ENCODE measurements at regions not wholly inside any gene's neighbourhood (a gene's known extent, or its start where the extent isn't known, plus 50 kb on each side); places are given as distances from the start of the nearest gene placed in this dataset.

GRCh38 chr12:60014436-60014835, 418.6 kb downstream of the SLC16A7 start:
- ChIA-PET POLR2A (no interaction called here), CTCF (interaction anchor here (0.5 kb wide), 1 partner anchor 456 kb away, joined by 3 read pairs; no protein-coding TSS in a partner anchor)
- DNase-seq (ENCODE audit: extremely low spot score), result no peak
- no peak for TF ChIP-seq BHLHE40 (IDR thresholded peaks at IDR 0.05; ENCODE audit: borderline replicate concordance)
- TF ChIP-seq ELF4 (IDR thresholded peaks at IDR 0.05), result no peak
- TF ChIP-seq FOXK2 (IDR thresholded peaks at IDR 0.05), result no peak
- TF ChIP-seq FOXM1 (IDR thresholded peaks at IDR 0.05; ENCODE audit: borderline replicate concordance), result no peak
- TF ChIP-seq PKNOX1 (IDR thresholded peaks at IDR 0.05), result no peak
- TF ChIP-seq CTBP1 (IDR thresholded peaks at IDR 0.05; ENCODE audit: borderline replicate concordance), result no peak
- TF ChIP-seq ARNT (IDR thresholded peaks at IDR 0.05), result no peak
- TF ChIP-seq TARDBP (IDR thresholded peaks at IDR 0.05), result no peak
- no peak for TF ChIP-seq ZNF384 (IDR thresholded peaks at IDR 0.05)
- TF ChIP-seq SUZ12 (IDR thresholded peaks at IDR 0.05), result no peak
- TF ChIP-seq HDGF (IDR thresholded peaks at IDR 0.05; ENCODE audit: borderline replicate concordance), result no peak
- TF ChIP-seq SP1 (IDR thresholded peaks at IDR 0.05), result no peak
- TF ChIP-seq FOXA1 (IDR thresholded peaks at IDR 0.05), result no peak
- TF ChIP-seq L3MBTL2 (conservative IDR thresholded peaks at IDR 0.05), result no peak
- no peak for TF ChIP-seq NFRKB (IDR thresholded peaks at IDR 0.05)

- ChIA-PET POLR2A (no interaction called here), CTCF (no interaction called here)
- no peak for DNase-seq (ENCODE audit: extremely low spot score)
- TF ChIP-seq PKNOX1 (IDR thresholded peaks at IDR 0.05) (no peak), L3MBTL2 (conservative IDR thresholded peaks at IDR 0.05) (no peak), ARNT (IDR thresholded peaks at IDR 0.05) (no peak), ZNF384 (IDR thresholded peaks at IDR 0.05) (no peak), LEF1 (IDR thresholded peaks at IDR 0.05; ENCODE audit: borderline replicate concordance) (no peak), SUZ12 (IDR thresholded peaks at IDR 0.05) (no peak), FOXA1 (IDR thresholded peaks at IDR 0.05) (no peak), HDGF (IDR thresholded peaks at IDR 0.05; ENCODE audit: borderline replicate concordance) (no peak), FOXK2 (IDR thresholded peaks at IDR 0.05) (no peak), TARDBP (IDR thresholded peaks at IDR 0.05) (no peak), NFRKB (IDR thresholded peaks at IDR 0.05) (no peak), ELF4 (IDR thresholded peaks at IDR 0.05) (no peak), SP1 (IDR thresholded peaks at IDR 0.05) (no peak), CTBP1 (IDR thresholded peaks at IDR 0.05; ENCODE audit: borderline replicate concordance) (no peak), FOXM1 (IDR thresholded peaks at IDR 0.05; ENCODE audit: borderline replicate concordance) (no peak), BHLHE40 (IDR thresholded peaks at IDR 0.05; ENCODE audit: borderline replicate concordance) (no peak)
Observed at GRCh38 chr12:60020068-60020467, 424.2 kb downstream of the SLC16A7 start.

- no peak for TF ChIP-seq CTBP1 (IDR thresholded peaks at IDR 0.05; ENCODE audit: borderline replicate concordance)
- TF ChIP-seq SUZ12 (IDR thresholded peaks at IDR 0.05), result no peak
- ChIA-PET POLR2A (no interaction called here), CTCF (no interaction called here)
- no peak for DNase-seq (ENCODE audit: extremely low spot score)
Observed at GRCh38 chr12:60021235-60021634, 425.4 kb downstream of the SLC16A7 start.

GRCh38 chr12:60027266-60027665, 431.4 kb downstream of the SLC16A7 start:
- ChIA-PET CTCF (no interaction called here), POLR2A (no interaction called here)
- no peak for DNase-seq (ENCODE audit: extremely low spot score)
- TF ChIP-seq PKNOX1 (IDR thresholded peaks at IDR 0.05) (no peak), FOXK2 (IDR thresholded peaks at IDR 0.05) (no peak), FOXA1 (IDR thresholded peaks at IDR 0.05) (no peak), SP1 (IDR thresholded peaks at IDR 0.05) (no peak), BHLHE40 (IDR thresholded peaks at IDR 0.05; ENCODE audit: borderline replicate concordance) (no peak), ZNF384 (IDR thresholded peaks at IDR 0.05) (no peak), LEF1 (IDR thresholded peaks at IDR 0.05; ENCODE audit: borderline replicate concordance) (no peak), NFRKB (IDR thresholded peaks at IDR 0.05) (no peak), ARNT (IDR thresholded peaks at IDR 0.05) (no peak), HDGF (IDR thresholded peaks at IDR 0.05; ENCODE audit: borderline replicate concordance) (no peak), FOXM1 (IDR thresholded peaks at IDR 0.05; ENCODE audit: borderline replicate concordance) (no peak)

- ChIA-PET POLR2A (no interaction called here), CTCF (no interaction called here)
- DNase-seq (ENCODE audit: extremely low spot score), result no peak
- TF ChIP-seq ARNT (IDR thresholded peaks at IDR 0.05) (no peak), NFRKB (IDR thresholded peaks at IDR 0.05) (no peak), FOXK2 (IDR thresholded peaks at IDR 0.05) (no peak), ELF4 (IDR thresholded peaks at IDR 0.05) (no peak), SUZ12 (IDR thresholded peaks at IDR 0.05) (no peak), BHLHE40 (IDR thresholded peaks at IDR 0.05; ENCODE audit: borderline replicate concordance) (no peak), FOXM1 (IDR thresholded peaks at IDR 0.05; ENCODE audit: borderline replicate concordance) (no peak), TARDBP (IDR thresholded peaks at IDR 0.05) (no peak), SP1 (IDR thresholded peaks at IDR 0.05) (no peak), HDGF (IDR thresholded peaks at IDR 0.05; ENCODE audit: borderline replicate concordance) (no peak), LEF1 (IDR thresholded peaks at IDR 0.05; ENCODE audit: borderline replicate concordance) (no peak), CTBP1 (IDR thresholded peaks at IDR 0.05; ENCODE audit: borderline replicate concordance) (no peak), L3MBTL2 (conservative IDR thresholded peaks at IDR 0.05) (no peak), ZNF384 (IDR thresholded peaks at IDR 0.05) (no peak), PKNOX1 (IDR thresholded peaks at IDR 0.05) (no peak), FOXA1 (IDR thresholded peaks at IDR 0.05) (no peak)
Observed at GRCh38 chr12:60034147-60034546, 438.3 kb downstream of the SLC16A7 start.

GRCh38 chr12:60035835-60036234, 440.0 kb downstream of the SLC16A7 start:
- TF ChIP-seq SP1 (IDR thresholded peaks at IDR 0.05) (no peak), ZNF384 (IDR thresholded peaks at IDR 0.05) (no peak), ELF4 (IDR thresholded peaks at IDR 0.05) (no peak), PKNOX1 (IDR thresholded peaks at IDR 0.05) (no peak), FOXA1 (IDR thresholded peaks at IDR 0.05) (no peak), NFRKB (IDR thresholded peaks at IDR 0.05) (no peak)
- CTCF ChIA-PET, result no interaction called here
- no peak for DNase-seq (ENCODE audit: extremely low spot score)
- POLR2A ChIA-PET, result no interaction called here

Measured in HEK293T (cell line).